Embryonic facial prominence (tissue), 1 donor: ENCODE measurements at regions not wholly inside any gene's neighbourhood (a gene's known extent, or its start where the extent isn't known, plus 50 kb on each side); places are given as distances from the start of the nearest gene placed in this dataset.
"Not testable (repeated sequence)": the region's sequence is repeated elsewhere in the genome, so short reads cannot be mapped to it uniquely, and the experiment has no call there.

ENCODE experiments used
- DNase-seq: peaks from one replicate; pipeline ENCODE4 v3.0.0-alpha.2; 2016; ENCODE audit errors: extremely low spot score

DNA sequence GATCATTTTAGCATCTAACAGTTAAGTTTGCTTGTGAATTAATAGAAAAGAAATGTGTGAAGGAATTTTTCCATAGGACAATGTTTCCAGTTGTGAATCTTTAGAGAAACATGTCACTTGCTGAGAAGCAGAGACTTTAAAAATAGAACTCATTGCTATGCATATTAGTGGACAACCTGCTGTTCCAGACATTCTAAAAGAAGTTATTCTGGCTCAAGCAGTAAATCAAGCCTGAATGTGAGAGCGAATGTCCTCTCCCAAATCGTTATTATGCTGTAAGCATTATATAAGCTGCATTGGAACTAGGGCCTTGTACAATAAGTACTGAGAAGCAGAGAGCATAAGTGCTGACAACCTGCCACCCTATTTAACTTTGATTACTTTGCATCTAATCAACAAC lies 990.9 kb downstream of the PLOD2 start:
- no peak for DNase-seq

DNA sequence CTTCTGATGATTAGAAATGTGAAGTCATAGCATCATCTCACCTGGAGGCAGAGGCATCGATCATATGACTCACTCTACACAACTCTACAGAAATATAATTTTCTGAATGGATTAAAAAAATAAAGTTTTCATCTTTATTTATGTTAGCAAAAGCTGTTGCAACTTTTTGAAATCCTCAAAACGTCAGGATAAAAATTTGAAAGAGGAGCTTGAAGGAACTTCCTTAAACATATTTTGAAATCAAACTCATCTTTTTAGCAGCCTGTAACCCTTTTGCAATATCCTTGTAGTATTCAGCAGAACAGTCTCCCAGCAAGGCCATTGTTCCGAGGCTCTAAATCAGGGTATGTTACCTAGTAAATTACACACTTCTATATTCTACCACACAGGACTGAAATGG lies 985.4 kb downstream of the PLOD2 start:
- no peak for DNase-seq

DNA sequence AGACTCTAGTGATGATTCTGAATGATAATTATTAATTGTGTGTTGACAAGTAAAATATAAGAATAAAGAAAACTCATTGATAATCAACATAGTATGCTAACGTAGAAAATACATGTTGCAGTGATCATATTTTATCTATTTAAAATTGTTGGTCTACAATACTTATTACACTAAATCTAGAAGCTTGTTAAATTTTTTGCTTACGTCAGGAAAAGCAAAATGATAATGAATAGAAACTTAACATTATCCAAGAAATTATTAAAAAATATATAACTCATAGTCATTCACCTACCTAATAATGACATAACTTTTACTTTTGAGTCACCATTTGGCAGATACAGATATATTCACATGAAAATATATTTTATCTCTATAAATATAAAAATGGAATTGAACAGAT lies 984.1 kb downstream of the PLOD2 start:
- DNase-seq: no peak

DNA sequence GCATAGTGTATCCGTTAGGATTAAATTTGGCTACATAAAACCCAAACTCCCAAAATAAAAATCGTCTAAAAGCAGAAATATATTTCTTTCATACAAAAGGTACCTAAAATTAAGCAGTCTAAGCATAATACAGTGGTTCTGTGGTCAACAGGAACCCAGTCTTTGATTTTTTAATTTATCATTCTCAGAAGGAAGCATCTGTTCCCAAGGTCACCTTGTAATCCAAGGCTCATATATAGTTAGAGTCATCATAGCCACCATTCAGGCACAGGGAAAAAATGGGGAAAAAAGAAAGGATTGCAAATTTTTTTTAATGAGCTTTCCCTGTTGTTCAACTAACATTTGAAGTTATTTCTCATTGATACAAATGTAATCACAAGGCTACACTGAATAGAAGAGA lies 983.2 kb downstream of the PLOD2 start:
- no peak for DNase-seq

DNA sequence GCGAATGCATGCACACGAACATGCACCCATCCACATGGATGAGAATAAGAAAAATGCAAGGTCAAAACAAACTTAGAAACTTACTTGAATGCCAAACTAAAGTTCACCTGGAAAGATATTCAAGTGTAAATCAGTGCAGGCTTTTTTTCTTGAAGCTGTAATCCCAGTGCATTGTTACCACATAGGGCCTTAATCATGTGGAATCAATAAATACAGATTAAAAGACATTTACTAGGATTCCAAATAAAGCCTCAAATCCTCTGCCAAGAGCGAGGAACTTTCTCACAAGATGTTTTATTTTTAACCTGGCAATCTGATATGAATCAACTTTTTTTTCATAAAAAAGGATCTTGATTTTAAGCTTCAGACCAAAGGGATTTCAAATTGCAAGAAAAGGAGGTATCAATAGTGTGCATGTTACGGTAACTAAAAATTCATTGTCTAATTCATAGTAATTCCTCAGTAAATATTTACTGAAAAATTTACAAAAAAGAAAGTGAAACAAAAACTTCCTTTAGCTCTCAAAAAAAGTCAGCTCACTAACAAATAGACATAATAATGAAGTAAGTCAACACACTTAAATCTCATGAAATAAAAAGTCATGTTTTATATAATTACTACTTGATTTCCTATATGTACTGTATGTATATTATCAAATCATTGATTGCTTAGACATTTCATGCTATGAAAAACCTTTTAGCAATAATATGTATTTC lies 978.6 kb downstream of the PLOD2 start:
- DNase-seq: no peak

DNA sequence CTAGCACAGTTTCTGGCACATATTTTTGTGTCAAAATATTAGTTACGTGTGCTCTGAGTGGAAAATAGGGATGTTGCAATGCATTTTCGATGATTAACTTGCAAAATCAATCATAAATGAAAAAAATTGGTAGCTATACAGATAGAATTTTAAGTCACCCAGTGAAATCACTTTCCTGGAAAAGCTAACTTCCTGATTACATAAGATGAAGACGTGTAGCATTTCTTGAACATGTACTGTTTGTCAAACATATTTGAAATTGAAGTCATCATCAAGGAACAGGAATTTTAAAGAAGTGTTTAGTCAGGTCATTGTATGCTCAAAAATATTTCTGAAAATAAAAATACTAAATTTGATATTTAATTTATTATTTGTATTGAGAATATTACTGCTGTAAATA lies 977.7 kb downstream of the PLOD2 start:
- no peak for DNase-seq

DNA sequence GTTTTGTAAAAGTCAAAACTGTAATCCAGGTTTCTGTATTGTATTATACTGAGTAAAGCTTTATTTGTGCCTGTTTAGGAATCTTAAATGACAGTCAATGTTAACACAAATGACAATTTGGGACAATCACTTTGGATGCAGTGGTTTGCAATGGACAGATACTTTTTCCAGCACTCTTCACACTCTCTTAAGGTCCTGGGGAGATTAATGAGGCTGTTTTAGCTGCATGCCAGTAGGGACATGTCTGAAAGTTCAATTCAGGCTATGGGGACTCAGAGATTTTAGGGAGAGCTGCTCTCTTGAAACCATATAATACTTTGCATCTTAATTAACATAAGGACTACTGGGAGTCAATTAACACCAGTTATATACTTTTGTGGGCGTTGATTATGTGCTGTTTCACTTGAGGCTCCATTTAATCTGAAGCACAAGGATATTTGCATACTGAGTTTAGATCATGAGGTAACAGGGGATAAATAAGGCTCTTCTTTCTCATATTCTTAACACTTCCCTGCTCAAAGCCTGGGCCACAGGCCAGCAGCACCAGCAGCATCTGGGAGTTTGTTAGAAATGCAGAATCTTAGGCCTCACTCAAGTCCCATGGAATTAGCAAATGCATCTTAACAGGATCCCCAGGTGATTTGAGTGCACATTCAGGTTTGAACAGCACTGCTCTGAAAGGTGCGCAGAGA lies 972.8 kb downstream of the PLOD2 start:
- no peak for DNase-seq

DNA sequence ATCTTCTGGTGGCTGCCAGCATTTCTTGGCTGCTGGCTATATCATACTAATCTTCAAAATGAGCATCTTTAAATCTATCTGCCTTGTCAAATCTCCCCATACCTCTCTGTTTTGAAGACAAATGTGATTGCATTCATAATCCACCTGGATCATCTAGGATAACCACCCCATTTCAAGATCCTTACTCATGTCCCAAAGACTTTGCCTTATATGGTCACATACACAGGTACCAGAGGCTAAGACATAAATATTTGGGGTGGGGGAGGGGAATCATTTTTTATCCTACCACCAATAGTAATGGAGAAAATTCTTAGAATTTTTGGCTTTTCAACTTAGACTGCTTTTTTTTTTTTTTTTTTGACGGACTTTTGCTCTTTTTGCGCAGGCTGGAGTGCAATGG lies 970.8 kb downstream of the PLOD2 start:
- no peak for DNase-seq

DNA sequence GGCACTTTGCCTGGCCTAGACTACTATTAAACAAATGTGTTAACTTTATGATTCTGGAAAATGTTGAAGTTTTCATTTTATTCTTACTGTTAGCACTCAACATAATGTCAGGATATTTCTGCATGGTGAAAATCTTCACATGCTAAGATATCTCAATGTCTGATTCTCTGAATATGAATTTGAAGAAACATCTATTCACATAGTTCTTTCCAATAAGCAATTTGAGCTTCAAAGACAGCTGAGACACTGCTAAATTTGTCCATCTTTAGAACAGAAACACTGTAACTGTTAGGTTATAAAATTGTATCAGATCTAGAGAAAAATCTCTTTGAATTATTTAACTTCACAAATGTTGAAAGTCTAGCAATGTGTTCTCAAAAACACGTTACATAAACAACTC lies 970.2 kb downstream of the PLOD2 start:
- no peak for DNase-seq

DNA sequence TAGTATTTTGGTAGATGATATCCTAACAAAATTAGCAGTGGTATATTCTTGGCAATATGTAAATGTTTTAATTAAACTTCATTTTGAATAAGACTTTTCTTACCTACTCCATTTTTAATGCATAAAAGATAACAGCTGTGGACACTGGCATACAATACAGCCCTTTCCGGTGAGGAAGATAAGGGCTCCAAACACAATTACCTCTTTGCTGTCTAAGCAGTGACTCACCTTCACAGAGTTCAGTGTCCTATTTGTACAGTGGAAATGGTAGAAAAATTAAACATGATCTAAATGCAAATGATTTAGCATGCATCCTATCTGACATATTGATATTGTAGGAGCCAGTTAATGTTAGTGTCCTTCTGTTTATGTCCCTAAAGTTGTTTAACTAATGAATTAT lies 969.4 kb downstream of the PLOD2 start:
- no peak for DNase-seq

DNA sequence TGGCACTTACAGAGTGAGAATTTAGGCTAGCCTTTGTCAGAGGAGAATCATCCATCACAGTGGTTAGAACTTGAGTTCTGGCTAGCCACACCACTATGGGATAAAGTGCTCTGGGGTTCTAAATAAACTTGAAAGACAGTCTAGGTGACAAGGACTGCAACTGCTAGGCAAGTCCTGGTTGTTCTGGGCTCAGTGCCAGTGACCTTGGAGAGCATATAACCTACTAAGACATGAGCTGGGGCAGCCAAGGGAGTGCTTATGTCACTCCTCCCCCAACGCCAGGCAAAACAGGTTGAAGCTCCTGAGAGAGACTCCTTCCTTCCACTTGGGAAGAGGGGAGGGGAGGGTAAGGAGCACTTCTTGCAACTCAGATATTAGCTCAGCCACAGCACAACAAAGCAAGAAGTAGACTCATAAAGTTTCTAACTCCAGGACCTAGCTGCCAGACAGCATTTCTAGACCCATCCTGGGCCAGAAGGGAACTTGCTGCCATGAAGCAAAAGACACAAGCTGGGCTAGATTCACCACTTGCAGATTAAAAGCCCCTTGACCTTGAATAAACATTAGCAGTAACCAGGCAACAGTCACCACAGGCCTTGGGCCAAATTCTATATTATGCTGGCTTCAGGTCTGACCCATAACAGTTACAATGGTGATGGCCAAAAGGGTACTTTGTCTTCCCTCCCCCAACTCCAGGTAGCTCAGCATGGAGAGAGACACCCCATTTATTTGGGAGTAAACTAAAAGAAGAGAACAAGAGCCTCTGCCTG lies 963.7 kb downstream of the PLOD2 start:
- no peak for DNase-seq

DNA sequence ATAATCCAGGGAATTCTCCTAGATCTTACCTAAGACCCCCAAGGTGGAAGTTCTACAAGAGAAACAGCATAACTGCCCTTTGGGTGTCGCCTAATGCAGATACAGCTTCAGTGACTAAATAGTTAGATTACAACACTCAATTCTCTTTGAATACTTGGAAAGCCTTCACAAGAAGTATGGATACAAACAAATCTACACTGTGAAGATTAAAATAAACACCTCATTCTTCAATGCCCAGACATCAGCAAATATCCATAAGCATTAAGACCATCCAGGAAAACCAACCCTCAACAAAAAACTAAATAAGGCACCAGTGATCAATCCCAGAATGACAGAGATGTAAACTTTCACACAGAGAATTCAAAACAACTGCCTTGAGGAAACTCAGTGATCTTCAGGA lies 963.2 kb downstream of the PLOD2 start:
- DNase-seq: no peak

DNA sequence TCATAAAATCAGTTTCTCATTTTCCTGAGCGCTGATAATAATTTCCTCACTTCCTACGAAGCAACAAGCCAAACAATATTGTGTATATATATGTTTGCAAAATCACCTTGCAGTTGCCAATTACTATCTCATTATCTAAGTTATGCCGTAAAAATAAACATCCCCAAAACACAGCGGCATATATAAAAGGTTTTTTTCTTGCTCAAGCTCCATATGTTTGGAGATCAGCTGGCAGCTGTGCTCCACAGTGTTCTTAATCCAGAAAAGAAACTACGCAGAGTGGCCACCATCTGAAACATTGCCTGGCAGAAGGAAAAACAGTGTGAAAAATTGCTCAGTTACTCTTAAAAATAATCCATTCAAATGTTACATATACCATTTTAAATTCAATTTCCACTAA lies 951.4 kb downstream of the PLOD2 start:
- DNase-seq: no peak

DNA sequence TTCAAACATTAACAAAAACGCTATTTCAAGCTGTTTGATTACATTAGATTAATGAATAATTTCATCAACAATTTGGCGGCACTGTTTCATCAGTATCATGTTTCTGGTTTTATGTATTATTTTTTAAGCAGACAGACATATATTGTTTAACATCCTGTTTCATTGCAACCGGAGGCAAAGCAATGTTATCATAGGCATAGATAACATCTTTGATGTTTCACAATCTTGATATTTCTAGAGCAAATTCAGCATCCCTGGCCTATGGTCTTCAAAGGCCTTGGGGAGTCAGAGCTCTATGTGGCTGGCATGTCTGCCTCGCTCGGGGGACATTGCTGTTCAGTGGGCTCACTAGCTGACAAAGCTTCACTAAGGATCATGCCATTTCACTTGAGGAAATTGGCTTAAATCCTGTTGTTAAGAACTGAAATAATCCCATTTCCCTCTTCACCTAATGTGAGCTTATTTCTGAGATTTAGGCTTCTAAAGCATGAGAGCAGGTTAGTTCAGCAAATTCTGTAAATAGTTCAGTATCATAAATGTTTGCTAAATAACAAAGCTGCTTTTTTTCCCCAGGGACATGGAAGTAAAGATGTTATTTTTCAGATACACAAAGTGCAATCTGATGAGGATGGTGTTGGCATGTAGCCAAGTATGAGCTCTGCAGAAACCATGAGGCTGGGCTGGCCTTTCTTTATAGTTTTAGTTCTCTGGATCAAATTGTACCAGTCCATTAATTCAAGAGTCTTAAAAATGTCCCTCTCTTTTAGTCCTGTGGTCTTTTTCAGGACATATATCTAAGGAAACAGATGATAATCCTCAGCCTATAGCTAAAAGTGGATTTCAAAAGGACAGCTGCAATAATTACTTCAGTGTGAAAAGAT lies 941.4 kb downstream of the PLOD2 start:
- DNase-seq: no peak

DNA sequence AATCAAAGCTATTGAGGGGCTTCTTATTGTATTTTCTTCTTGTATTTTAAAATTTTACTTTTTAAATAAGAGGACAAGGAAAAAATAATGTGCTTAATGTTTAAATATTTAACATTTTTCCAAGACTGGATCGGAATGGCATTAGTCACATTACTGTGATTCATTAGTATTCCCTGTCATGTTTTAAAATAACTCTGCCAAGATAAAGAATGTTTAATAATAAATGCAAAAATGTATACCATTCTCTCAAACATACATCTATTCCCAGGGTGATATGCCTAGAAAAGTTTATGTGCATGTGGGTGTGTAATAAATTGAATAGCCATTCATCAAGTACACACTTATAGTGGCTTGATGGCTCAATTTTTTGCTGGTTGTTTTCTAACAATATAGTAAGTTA lies 936.1 kb downstream of the PLOD2 start:
- no peak for DNase-seq

DNA sequence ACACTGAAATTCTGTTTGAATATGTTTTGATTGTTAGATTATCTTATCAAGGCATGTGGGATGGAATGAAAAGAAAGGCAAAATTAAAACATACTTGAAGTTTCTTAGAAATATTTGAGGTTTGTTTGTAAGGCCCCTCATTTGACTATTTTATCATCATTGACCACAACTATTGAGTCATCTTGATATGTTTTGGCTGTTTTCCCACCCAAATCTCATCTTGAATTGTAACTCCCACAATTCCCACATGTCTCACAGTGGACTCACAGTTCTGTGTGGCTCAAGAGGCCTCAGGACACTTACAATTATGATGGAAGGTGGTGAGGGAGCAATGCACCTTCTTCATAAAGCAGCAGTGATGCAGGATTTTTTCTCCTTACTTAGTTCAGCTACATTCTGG lies 917.1 kb downstream of the PLOD2 start:
- DNase-seq: no peak

DNA sequence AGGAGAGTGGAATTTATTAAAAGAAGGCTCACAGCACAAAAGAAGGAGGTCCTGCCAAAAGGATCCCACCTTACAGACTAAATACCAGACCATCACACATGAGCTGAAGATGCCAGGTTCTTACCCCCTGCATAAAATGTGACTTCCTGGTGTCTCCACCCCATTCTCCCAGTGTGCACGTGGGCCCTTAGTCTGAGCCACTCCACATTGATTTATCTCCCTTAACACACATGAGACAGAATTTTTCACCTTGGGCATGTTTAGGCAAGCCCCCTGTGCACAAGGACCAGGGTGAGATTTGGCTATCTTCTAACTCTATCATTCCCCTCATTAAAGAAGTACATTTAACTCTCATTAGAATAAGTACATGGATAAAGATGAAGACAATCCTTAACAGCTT lies 916.7 kb downstream of the PLOD2 start:
- no peak for DNase-seq

DNA sequence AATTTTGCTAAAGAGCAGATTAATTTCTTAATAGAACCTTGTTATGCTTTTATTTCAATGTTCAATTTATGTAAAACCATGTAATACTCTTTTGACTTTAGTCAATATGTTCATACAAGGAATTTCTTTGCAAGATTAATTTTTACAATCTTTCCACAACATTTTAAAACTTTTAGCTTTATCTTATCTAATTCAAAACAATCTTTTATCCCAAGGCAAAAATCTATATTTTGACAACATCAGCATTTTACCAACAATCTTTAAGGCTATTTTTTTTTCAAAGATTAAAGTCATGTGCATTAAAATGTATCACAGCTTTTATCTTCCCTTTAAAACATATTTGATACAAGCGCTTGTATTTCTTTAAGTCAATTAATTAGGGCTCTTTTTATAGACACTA lies 914.7 kb downstream of the PLOD2 start:
- no peak for DNase-seq

DNA sequence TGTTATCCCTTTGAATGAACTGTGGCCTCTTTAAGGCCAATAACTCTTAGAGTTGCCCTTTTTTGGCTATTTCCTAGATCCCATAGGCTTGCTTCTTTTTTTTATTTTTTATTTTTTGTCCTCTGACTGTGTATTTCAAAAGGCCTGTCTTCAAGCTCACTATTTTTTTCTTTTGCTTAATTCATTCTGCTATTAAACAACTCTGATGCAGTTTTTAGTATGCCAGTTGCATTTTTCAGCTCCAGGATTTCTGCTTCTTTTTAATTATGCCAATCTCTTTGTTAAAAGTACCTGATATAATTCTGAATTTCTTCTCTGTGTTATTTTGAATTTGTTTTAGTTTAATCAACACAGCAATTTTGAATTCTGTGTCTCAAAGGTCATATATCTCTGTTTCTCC lies 912.1 kb downstream of the PLOD2 start:
- DNase-seq: no peak

DNA sequence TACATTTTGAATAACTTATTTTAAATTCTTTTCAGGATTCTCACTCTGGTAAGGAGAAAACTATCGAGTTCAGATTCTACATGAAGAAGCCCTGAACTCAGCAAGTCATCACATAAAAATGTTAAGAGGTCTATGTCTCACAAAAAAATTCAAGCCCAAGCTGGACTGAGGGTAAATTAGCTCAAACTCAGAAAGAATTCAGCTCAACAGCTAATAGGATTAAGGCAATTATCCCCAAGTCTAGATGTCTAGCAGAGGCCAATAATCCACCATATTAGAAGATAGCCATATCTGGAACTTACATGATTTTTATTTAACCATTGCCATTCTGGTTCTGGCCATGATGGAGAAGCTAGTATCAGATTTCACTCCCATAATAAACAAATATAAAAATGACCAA lies 909.7 kb downstream of the PLOD2 start:
- DNase-seq: no peak

DNA sequence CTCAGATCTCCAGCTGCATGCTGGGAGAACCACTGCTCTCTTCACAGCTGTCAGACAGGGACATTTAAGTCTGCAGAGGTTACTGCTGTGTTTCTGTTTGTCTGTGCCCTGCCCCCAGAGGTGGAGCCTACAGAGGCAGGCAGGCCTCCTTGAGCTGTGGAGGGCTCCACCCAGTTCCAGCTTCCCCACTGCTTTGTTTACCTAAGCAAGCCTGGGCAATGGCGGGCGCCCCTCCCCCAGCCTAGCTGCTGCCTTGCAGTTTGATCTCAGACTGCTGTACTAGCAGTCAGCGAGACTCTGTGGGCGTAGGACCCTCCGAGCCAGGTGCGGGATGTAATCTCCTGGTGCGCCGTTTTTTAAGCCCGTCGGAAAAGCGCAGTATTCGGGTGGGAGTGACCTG lies 903.0 kb downstream of the PLOD2 start:
- DNase-seq: not testable (repeated sequence)
